ENCODE measurements at regions not wholly inside any gene's neighbourhood (a gene's known extent, or its start where the extent isn't known, plus 50 kb on each side); places are given as distances from the start of the nearest gene placed in this dataset.

GRCh38 chr14:95410838-95411237 is 91.1 kb upstream of the CLMN start:
- DNase-seq (ENCODE audit: low spot score) = no peak

GRCh38 chr14:95409477-95410272 is 90.0 kb upstream of the CLMN start:
- DNase-seq (ENCODE audit: low spot score) = no peak

- no peak for DNase-seq (ENCODE audit: low spot score)
Measured at GRCh38 chr14:95408731-95409476, 89.2 kb upstream of the CLMN start.

- DNase-seq (ENCODE audit: low spot score) = no peak
Measured at GRCh38 chr14:95407354-95407753, 87.6 kb upstream of the CLMN start.

GRCh38 chr14:95406756-95407277 is 87.1 kb upstream of the CLMN start:
- no peak for DNase-seq (ENCODE audit: low spot score)

GRCh38 chr14:95404583-95404982 is 84.9 kb upstream of the CLMN start:
- DNase-seq (ENCODE audit: low spot score) = no peak

- DNase-seq (ENCODE audit: low spot score) = no peak
Measured at GRCh38 chr14:95402578-95402977, 82.9 kb upstream of the CLMN start.

GRCh38 chr14:95402176-95402575 is 82.5 kb upstream of the CLMN start:
- DNase-seq (ENCODE audit: low spot score) = no peak

GRCh38 chr14:95398630-95399547 is 79.2 kb upstream of the CLMN start:
- DNase-seq (ENCODE audit: low spot score) = peak; percentile 29

GRCh38 chr14:95397325-95397724 is 77.6 kb upstream of the CLMN start:
- DNase-seq (ENCODE audit: low spot score) = no peak

GRCh38 chr14:95396221-95396620 is 76.5 kb upstream of the CLMN start:
- DNase-seq (ENCODE audit: low spot score) = no peak

GRCh38 chr14:95395098-95395737 is 75.5 kb upstream of the CLMN start:
- DNase-seq (ENCODE audit: low spot score) = no peak

GRCh38 chr14:95394297-95395097 is 74.8 kb upstream of the CLMN start:
- DNase-seq (ENCODE audit: low spot score) = no peak

GRCh38 chr14:95392841-95393240 is 73.1 kb upstream of the CLMN start:
- no peak for DNase-seq (ENCODE audit: low spot score)

- no peak for DNase-seq (ENCODE audit: low spot score)
Measured at GRCh38 chr14:95391331-95391730, 71.6 kb upstream of the CLMN start.

GRCh38 chr14:95389471-95390011 is 69.8 kb upstream of the CLMN start:
- DNase-seq (ENCODE audit: low spot score) = no peak

- DNase-seq (ENCODE audit: low spot score) = no peak
Measured at GRCh38 chr14:95388699-95389098, 69.0 kb upstream of the CLMN start.

- DNase-seq (ENCODE audit: low spot score) = no peak
Measured at GRCh38 chr14:95387826-95388445, 68.2 kb upstream of the CLMN start.

- DNase-seq (ENCODE audit: low spot score) = no peak
Measured at GRCh38 chr14:95386536-95387095, 66.9 kb upstream of the CLMN start.

GRCh38 chr14:95385701-95386100 is 66.0 kb upstream of the CLMN start:
- DNase-seq (ENCODE audit: low spot score) = no peak
